HTR-8/SVneo (cell line): ENCODE measurements at regions not wholly inside any gene's neighbourhood (a gene's known extent, or its start where the extent isn't known, plus 50 kb on each side); places are given as distances from the start of the nearest gene placed in this dataset.
"Not testable (repeated sequence)": the region's sequence is repeated elsewhere in the genome, so short reads cannot be mapped to it uniquely, and the experiment has no call there.

Experiments used
- DNase-seq: peaks from one replicate; pipeline ENCODE4 v3.0.0; 2011; ENCODE audit warnings: low spot score, mixed read lengths; ENCODE audit not compliant: insufficient read length
- FAIRE-seq: peaks from 2 replicates; lab custom pipeline; 2011; peaks lifted over from hg19 to GRCh38; lab: Jason Lieb, UNC

- FAIRE-seq, result no peak
These were observed 292.2 kb downstream of the NR2F2 start for GRCh38 chr15:96622714-96623113.

GRCh38 chr15:96625256-96625655 is 294.8 kb downstream of the NR2F2 start:
- FAIRE-seq (no peak), DNase-seq (peak; percentile 2)

More at GRCh38 chr15:96622714-96623113, 292.2 kb downstream of the NR2F2 start:
- DNase-seq, result no peak

GRCh38 chr15:96627031-96627568 is 296.6 kb downstream of the NR2F2 start:
- no peak for DNase-seq
- no peak for FAIRE-seq

- no peak for DNase-seq
- no peak for FAIRE-seq
These were observed 299.0 kb downstream of the NR2F2 start for GRCh38 chr15:96629511-96629910.

GRCh38 chr15:96638793-96639192 is 308.3 kb downstream of the NR2F2 start:
- DNase-seq, result no peak
- no peak for FAIRE-seq

- FAIRE-seq, result no peak
- no peak for DNase-seq
These were observed 315.3 kb downstream of the NR2F2 start for GRCh38 chr15:96645796-96646195.

- FAIRE-seq (no peak), DNase-seq (no peak)
These were observed 318.4 kb downstream of the NR2F2 start for GRCh38 chr15:96648866-96649265.

GRCh38 chr15:96657096-96657495 is 326.6 kb downstream of the NR2F2 start:
- FAIRE-seq (no peak), DNase-seq (no peak)

- FAIRE-seq, DNase-seq: not testable (repeated sequence)
These were observed 336.5 kb downstream of the NR2F2 start for GRCh38 chr15:96666979-96667378.

GRCh38 chr15:96670389-96670788 is 339.9 kb downstream of the NR2F2 start:
- DNase-seq (no peak), FAIRE-seq (no peak)

GRCh38 chr15:96672629-96673028 is 342.1 kb downstream of the NR2F2 start:
- no peak for FAIRE-seq

GRCh38 chr15:96678386-96678785 is 347.9 kb downstream of the NR2F2 start:
- DNase-seq (no peak), FAIRE-seq (no peak)

More at GRCh38 chr15:96672629-96673028, 342.1 kb downstream of the NR2F2 start:
- no peak for DNase-seq

- FAIRE-seq, result no peak
- no peak for DNase-seq
These were observed 357.0 kb downstream of the NR2F2 start for GRCh38 chr15:96687388-96688107.

- FAIRE-seq, result no peak
- DNase-seq, result no peak
These were observed 360.2 kb downstream of the NR2F2 start for GRCh38 chr15:96690733-96691132.

GRCh38 chr15:96692826-96693225 is 362.3 kb downstream of the NR2F2 start:
- FAIRE-seq, result no peak

GRCh38 chr15:96693515-96693914 is 363.0 kb downstream of the NR2F2 start:
- no peak for DNase-seq

More at GRCh38 chr15:96692826-96693225, 362.3 kb downstream of the NR2F2 start:
- DNase-seq, result no peak

GRCh38 chr15:96693990-96694517 is 363.6 kb downstream of the NR2F2 start:
- no peak for FAIRE-seq
- peak; percentile 10 for DNase-seq

More at GRCh38 chr15:96693515-96693914, 363.0 kb downstream of the NR2F2 start:
- FAIRE-seq, result no peak

- no peak for FAIRE-seq
- no peak for DNase-seq
These were observed 364.9 kb downstream of the NR2F2 start for GRCh38 chr15:96695426-96695825.

- no peak for DNase-seq
- FAIRE-seq, result no peak
These were observed 369.4 kb downstream of the NR2F2 start for GRCh38 chr15:96699871-96700401.

- no peak for FAIRE-seq
- no peak for DNase-seq
These were observed 370.1 kb downstream of the NR2F2 start for GRCh38 chr15:96700555-96700954.

GRCh38 chr15:96701443-96701842 is 370.9 kb downstream of the NR2F2 start:
- DNase-seq (no peak), FAIRE-seq (no peak)
